OCI-LY7 (cell line): ENCODE measurements at regions not wholly inside any gene's neighbourhood (a gene's known extent, or its start where the extent isn't known, plus 50 kb on each side); places are given as distances from the start of the nearest gene placed in this dataset.

Experiments
- EZH2phosphoT487 ChIP-seq: fragments of 200-600 bp; sonication (generic); IDR thresholded peaks from 2 replicates; pipeline ENCODE4 v1.6.1; 2018; ENCODE audit warnings: low read depth, borderline replicate concordance, mild to moderate bottlenecking, mixed run types, antibody characterized with exemption, low read length, moderate library complexity, mixed read lengths
- TF ChIP-seq, protein P1 (sequence below): fragments of 200-600 bp; sonication (generic); conservative IDR thresholded peaks from 2 replicates; pipeline ENCODE4 v1.5.1; 2014; ENCODE audit warnings: mild to moderate bottlenecking, antibody characterized with exemption, low read length, moderate library complexity, mixed read lengths

DNA sequence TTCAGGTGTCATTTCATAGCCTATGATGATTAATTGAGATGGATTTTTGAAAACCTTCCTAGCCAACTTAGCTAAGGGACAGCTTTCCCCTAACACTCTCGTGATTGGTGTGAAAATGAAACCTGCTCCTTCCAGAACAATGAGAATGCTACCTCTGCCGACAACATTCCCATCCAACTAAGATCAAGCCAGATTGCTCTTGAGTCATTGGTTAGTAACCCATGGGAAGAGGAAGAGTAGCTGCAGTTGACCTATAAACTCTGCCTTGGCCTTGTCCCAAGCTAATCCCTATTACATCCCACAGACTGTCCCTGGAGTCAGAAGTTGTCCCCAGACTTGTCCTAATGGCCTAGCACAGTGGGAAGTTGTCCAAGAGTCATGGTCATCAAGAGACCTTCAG lies 80.5 kb upstream of the SVIL start:
- TF ChIP-seq EZH2phosphoT487 = no peak
- TF ChIP-seq, protein P1, sequence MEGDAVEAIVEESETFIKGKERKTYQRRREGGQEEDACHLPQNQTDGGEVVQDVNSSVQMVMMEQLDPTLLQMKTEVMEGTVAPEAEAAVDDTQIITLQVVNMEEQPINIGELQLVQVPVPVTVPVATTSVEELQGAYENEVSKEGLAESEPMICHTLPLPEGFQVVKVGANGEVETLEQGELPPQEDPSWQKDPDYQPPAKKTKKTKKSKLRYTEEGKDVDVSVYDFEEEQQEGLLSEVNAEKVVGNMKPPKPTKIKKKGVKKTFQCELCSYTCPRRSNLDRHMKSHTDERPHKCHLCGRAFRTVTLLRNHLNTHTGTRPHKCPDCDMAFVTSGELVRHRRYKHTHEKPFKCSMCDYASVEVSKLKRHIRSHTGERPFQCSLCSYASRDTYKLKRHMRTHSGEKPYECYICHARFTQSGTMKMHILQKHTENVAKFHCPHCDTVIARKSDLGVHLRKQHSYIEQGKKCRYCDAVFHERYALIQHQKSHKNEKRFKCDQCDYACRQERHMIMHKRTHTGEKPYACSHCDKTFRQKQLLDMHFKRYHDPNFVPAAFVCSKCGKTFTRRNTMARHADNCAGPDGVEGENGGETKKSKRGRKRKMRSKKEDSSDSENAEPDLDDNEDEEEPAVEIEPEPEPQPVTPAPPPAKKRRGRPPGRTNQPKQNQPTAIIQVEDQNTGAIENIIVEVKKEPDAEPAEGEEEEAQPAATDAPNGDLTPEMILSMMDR = no peak
